Kidney (tissue), 13 donors: ENCODE measurements at regions not wholly inside any gene's neighbourhood (a gene's known extent, or its start where the extent isn't known, plus 50 kb on each side); places are given as distances from the start of the nearest gene placed in this dataset.

Source experiments
- DNase-seq, 5 donors: peaks; one replicate each; pipeline ENCODE4 v3.0.0-alpha.2; 2013 to 2020
- FAIRE-seq: peaks from 2 replicates; lab custom pipeline; 2012; peaks lifted over from hg19 to GRCh38; lab: Jason Lieb, UNC
- H3K27ac ChIP-seq, 2 donors: one replicate each; pipeline ENCODE4 v1.7.0; 2013; ENCODE audit warnings: low read depth in 2 of 2, low read length in 2 of 2, inconsistent platforms in 1 of 2
- H3K27me3 ChIP-seq: one replicate; pipeline ENCODE4 v1.7.1; 2013; ENCODE audit warnings: low read length, inconsistent platforms; ENCODE audit not compliant: control insufficient read depth, insufficient read depth
- H3K36me3 ChIP-seq, 3 donors: one replicate each; pipeline versions ENCODE4 v1.7.0 to v1.7.1; 2013; ENCODE audit warnings: low read length in 3 of 3, control low read depth in 1 of 3, inconsistent platforms in 1 of 3; ENCODE audit not compliant: insufficient read depth in 3 of 3, control insufficient read depth in 2 of 3
- H3K4me1 ChIP-seq, 3 donors: one replicate each; pipeline versions ENCODE4 v1.7.0 to v1.7.1; 2013; ENCODE audit warnings: low read length in 3 of 3, inconsistent platforms in 1 of 3, low read depth in 1 of 3; ENCODE audit not compliant: control insufficient read depth in 2 of 3, insufficient read depth in 2 of 3
- H3K4me3 ChIP-seq, 3 donors: one replicate each; pipeline versions ENCODE4 v1.7.0 to v1.8.1; 2013; ENCODE audit warnings: low read length in 3 of 3, control low read depth in 1 of 3, inconsistent platforms in 1 of 3
- H3K9ac ChIP-seq, 3 donors: one replicate each; pipeline versions ENCODE4 v1.7.0 to v1.7.1; 2013; ENCODE audit warnings: low read length in 3 of 3, control low read depth in 1 of 3, inconsistent platforms in 1 of 3
- H3K9me3 ChIP-seq, 3 donors: one replicate each; pipeline versions ENCODE4 v1.7.0 to v1.7.1; 2013; ENCODE audit warnings: low read length in 3 of 3, control low read depth in 1 of 3, inconsistent platforms in 1 of 3; ENCODE audit not compliant: control insufficient read depth in 2 of 3, insufficient read depth in 1 of 3
- intact Hi-C: fragments of 100-400 bp; cut with DNase I; formaldehyde crosslinking; loops from one replicate; pipeline ENCODE4 v1.11.1; 2022
- TF ChIP-seq, protein P1 (sequence below): IDR thresholded peaks from 3 replicates; pipeline ENCODE4 v1.5.1; 2012; ENCODE audit warnings: mild to moderate bottlenecking, moderate library complexity, borderline replicate concordance; ENCODE audit not compliant: insufficient read depth; ENCODE audit errors: extremely low read depth
- donor health status: control.
- donor health status: control.
- donor health status: control.
- donor health status: control.
- donor health status: control.
- donor health status: DM: yes; HTN: yes; CAD: no.
- donor health status: Normal renal cell carcinoma (clear cell type).

DNA sequence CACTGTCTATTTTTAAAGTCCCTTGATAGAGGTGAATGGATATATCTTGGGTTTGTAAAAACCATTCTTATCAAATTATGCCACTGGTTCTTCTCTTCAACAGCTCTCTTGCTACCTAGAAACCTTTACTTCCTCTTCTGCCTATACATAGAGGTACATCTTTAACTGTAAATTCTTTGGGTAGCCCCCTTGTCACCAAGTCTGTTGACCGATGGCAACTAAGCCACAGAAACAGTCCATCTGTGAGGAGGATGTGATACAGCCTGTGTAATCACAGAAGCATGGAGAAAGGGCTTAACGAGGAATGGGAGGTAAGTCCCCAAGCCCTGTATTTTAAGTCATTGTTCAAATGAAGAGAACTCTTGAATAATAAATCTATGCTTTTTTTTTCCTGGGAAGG lies 246.5 kb upstream of the MDFIC2 start:
- FAIRE-seq = no peak
- H3K9ac ChIP-seq = no peak overlapping the region
- H3K4me1 ChIP-seq = no peaks in the 10 kb centered on the region
- intact Hi-C loops = no loop called here
- H3K36me3 ChIP-seq = no peaks in the 10 kb centered on the region
- H3K27me3 ChIP-seq = no peaks in the 10 kb centered on the region
- no peak overlapping the region for H3K27ac ChIP-seq
- no peak for DNase-seq
- H3K9me3 ChIP-seq = no peaks in the 10 kb centered on the region
- no peak overlapping the region for H3K4me3 ChIP-seq
- TF ChIP-seq, protein P1, sequence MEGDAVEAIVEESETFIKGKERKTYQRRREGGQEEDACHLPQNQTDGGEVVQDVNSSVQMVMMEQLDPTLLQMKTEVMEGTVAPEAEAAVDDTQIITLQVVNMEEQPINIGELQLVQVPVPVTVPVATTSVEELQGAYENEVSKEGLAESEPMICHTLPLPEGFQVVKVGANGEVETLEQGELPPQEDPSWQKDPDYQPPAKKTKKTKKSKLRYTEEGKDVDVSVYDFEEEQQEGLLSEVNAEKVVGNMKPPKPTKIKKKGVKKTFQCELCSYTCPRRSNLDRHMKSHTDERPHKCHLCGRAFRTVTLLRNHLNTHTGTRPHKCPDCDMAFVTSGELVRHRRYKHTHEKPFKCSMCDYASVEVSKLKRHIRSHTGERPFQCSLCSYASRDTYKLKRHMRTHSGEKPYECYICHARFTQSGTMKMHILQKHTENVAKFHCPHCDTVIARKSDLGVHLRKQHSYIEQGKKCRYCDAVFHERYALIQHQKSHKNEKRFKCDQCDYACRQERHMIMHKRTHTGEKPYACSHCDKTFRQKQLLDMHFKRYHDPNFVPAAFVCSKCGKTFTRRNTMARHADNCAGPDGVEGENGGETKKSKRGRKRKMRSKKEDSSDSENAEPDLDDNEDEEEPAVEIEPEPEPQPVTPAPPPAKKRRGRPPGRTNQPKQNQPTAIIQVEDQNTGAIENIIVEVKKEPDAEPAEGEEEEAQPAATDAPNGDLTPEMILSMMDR = no peak

DNA sequence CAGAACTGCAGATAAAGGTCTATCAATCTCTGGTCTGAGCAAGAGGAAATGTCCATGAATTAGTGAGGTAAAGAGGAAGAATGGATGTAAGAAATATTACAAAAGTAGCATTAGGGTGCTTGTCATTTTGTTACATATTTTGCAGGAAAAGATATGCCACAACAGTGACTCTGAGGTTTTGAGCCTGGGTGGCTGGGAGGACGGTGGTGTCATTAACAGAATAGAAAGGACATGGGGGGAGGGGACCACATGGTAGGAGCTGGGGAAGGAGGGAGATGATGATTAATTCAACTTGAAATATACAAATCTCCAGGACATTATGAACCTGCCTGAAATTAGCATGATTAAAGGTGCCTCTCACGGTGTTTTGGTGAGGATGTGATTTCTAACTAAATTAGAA lies 245.5 kb upstream of the MDFIC2 start:
- no peaks in the 10 kb centered on the region for H3K4me1 ChIP-seq
- no peak for DNase-seq
- FAIRE-seq = no peak
- no peak overlapping the region for H3K27ac ChIP-seq
- H3K9ac ChIP-seq = no peak overlapping the region
- TF ChIP-seq, protein P1 = no peak
- H3K4me3 ChIP-seq = no peak overlapping the region
- no peaks in the 10 kb centered on the region for H3K27me3 ChIP-seq
- intact Hi-C loops = no loop called here
- no peaks in the 10 kb centered on the region for H3K9me3 ChIP-seq
- no peaks in the 10 kb centered on the region for H3K36me3 ChIP-seq

DNA sequence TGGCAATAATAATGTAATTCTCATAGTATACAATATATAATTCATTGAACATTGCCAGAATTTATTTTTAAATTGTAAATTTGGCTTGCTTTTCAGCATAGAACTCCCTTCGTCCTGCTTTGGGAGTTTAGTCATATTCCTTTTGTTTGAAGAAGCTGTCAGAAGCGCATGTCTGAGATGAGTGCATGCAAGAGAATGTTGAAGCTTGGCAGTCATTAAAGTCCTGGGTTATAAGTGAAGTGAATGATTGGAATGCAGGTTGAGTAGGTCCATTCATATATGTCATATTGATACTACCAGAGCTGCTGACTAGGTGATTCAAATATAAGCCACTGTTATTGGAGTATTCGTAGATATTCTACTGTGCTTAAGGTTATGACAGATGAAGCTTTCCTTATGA lies 243.6 kb upstream of the MDFIC2 start:
- intact Hi-C loops = no loop called here

More for the DNA sequence above, 243.6 kb upstream of the MDFIC2 start:
- TF ChIP-seq, protein P1 = no peak
- no peak for FAIRE-seq
- H3K9ac ChIP-seq = no peak overlapping the region
- no peak overlapping the region for H3K27ac ChIP-seq
- no peaks in the 10 kb centered on the region for H3K27me3 ChIP-seq
- no peaks in the 10 kb centered on the region for H3K36me3 ChIP-seq
- H3K4me3 ChIP-seq = no peak overlapping the region
- no peaks in the 10 kb centered on the region for H3K9me3 ChIP-seq
- DNase-seq = no peak
- H3K4me1 ChIP-seq = no peaks in the 10 kb centered on the region
